ENCODE measurements at regions not wholly inside any gene's neighbourhood (a gene's known extent, or its start where the extent isn't known, plus 50 kb on each side); places are given as distances from the start of the nearest gene placed in this dataset.

GRCh38 chr5:104178066-104178465, 615.5 kb upstream of the NUDT12 start:
- TF ChIP-seq POLR2AphosphoS5 (IDR thresholded peaks at IDR 0.05) (no peak), POLR2A (IDR thresholded peaks at IDR 0.05) (no peak)
- TF ChIP-seq, protein P1, sequence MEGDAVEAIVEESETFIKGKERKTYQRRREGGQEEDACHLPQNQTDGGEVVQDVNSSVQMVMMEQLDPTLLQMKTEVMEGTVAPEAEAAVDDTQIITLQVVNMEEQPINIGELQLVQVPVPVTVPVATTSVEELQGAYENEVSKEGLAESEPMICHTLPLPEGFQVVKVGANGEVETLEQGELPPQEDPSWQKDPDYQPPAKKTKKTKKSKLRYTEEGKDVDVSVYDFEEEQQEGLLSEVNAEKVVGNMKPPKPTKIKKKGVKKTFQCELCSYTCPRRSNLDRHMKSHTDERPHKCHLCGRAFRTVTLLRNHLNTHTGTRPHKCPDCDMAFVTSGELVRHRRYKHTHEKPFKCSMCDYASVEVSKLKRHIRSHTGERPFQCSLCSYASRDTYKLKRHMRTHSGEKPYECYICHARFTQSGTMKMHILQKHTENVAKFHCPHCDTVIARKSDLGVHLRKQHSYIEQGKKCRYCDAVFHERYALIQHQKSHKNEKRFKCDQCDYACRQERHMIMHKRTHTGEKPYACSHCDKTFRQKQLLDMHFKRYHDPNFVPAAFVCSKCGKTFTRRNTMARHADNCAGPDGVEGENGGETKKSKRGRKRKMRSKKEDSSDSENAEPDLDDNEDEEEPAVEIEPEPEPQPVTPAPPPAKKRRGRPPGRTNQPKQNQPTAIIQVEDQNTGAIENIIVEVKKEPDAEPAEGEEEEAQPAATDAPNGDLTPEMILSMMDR (IDR thresholded peaks at IDR 0.05) = no peak

Measured in sigmoid colon (tissue), 4 donors.